NCI-H526 treated with DMSO at 0.1 percent for 48 hours (cell line): ENCODE measurements at regions not wholly inside any gene's neighbourhood (a gene's known extent, or its start where the extent isn't known, plus 50 kb on each side); places are given as distances from the start of the nearest gene placed in this dataset.
"Not testable (repeated sequence)": the region's sequence is repeated elsewhere in the genome, so short reads cannot be mapped to it uniquely, and the experiment has no call there.

Experiments
- DNase-seq: peaks from one replicate; lab custom pipeline; 2025; lab: John Stamatoyannopoulos, UW

DNA sequence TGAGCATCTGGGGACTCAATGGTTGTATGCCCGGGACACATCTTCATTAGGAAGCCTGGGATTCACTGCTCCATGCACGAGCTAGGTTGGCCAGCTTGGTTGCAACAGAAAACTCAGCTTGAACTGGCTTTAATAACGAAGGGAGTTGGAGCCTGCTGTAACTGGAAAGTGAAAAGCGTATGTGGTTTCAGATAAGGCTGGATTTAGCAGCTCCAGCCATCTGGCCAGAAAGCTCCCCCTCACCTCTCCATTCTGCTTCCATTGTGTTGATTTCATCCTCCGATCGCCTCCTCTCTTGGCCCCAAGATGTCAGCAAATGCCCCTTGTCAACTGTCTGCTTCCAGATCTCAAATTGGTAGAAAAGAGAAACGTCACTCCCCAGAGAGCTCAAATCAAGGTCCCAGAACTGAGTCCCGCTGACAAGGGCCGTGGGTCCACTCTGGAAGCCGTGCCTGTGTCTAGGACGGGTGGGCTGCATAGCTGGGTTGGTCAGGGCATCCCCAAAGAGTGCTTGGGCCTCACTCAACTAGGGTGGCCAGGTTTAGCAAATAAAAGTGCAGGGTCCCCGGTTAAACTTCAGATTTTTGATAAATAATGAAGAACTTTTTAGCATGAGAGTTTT lies 117.0 kb upstream of the PMEPA1 start:
- DNase-seq: no peak

DNA sequence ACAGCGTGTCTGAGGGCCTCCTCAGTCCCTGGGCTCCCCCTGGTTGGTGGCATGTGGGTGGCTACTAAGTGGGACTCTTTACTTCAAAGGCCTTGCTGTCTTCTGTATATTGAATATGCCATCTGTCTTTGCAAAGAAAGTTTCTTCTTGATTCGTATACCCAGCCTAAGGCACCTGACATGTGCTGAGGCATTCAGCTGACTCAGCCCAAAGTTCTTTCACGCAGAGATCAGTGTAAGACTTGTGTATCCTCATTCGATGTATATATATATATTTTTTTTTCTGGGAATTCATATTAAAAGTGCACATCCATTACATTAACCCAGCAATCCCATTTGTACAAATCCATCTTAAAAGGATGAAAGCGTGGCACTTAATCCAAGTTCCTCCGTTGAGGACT lies 115.1 kb upstream of the PMEPA1 start:
- DNase-seq: no peak

DNA sequence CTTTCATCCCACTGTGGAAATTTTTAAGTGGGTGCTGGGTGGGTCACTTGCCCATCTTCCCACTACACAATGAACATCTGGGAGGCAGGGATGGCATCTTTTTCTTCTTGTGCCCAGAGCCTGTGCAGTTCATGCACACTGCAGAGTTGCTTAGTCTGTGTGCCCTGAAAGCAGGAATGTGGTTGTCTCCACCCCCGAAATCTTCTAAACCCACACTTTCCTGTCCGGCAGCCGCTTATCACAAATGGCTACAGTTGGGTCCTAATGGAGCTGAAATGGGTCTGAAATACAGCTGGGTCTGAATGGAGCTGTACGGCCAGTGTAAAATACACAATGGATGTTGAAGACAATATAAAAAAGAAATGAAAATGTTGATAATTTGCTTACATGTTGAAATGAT lies 112.1 kb upstream of the PMEPA1 start:
- DNase-seq: no peak

DNA sequence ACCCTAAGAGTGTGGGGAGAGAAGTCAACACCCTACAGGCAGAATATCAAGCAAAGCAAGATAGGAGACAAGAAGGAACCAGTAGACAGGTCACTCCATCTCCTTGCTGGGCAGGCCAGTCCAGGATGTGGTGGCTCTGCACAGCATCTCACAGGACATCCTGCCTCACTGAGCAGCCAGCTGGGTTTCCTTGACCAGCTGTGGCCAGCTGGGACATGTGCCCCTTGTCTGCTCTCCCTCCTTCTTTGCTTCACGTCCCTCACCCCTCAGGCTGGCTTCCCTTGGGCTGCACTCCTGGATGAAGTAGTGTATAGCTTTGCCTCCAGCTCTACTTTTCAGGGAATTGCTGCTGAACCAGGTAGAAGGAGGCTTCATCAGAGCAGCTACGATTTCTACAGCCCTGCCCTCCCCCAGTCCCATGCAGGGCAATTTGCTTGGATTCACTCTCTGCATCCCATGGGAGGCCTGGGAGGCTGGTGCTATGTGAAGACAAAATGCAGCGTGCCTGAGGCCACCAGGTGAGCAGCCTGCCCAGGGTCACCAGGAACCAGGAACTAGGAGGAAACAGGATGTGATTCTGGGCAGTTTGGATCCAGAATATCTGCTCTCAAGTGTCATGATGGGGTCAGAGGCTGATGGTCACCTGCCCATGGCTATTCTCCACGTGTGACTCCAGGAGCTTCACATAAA lies 110.0 kb upstream of the PMEPA1 start:
- no peak for DNase-seq

DNA sequence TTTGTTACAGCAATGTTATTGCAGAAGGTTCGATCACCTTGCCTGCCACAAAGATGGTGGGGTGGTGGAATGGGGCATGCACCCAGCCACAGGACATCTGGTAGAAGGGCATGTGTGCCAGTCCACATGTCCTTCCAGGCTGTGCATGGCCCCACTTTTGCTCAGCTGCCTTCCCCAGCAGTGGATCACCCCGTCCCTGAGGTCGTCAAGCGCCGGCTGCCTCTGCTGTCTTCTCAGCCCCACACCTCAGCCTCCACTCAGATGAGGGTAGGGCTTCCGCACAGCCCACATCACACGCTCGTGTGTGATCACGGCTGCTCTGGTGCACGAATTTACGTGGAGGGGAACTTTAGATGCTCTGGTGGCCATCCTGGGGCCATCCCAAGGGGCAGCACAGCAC lies 109.5 kb upstream of the PMEPA1 start:
- DNase-seq: no peak

GRCh38 chr20:57818418-57819181 lies 108.8 kb upstream of the PMEPA1 start:
- DNase-seq: no peak

DNA sequence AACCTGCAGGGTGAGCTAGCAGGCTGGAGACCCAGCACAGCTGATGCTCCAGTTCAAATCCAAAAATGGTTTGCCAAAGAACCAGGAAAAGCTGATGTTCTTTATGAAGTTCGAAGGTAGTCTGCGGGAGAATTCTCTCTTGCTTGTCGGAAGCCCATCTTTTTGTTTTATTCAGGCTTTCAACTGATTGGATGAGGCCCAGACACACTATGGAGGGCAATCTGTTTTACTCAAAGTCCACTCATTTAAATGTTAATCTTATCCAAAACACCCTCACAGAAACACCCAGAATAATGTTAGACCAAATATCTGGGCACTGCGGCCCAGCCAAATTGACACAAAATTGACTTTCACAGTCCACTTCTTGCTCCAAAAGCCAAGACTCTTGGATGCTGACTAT lies 105.6 kb upstream of the PMEPA1 start:
- no peak for DNase-seq

- no peak for DNase-seq
Observed at GRCh38 chr20:57814529-57814928, 104.7 kb upstream of the PMEPA1 start.

- no peak for DNase-seq
Observed at GRCh38 chr20:57813509-57814269, 103.9 kb upstream of the PMEPA1 start.

DNA sequence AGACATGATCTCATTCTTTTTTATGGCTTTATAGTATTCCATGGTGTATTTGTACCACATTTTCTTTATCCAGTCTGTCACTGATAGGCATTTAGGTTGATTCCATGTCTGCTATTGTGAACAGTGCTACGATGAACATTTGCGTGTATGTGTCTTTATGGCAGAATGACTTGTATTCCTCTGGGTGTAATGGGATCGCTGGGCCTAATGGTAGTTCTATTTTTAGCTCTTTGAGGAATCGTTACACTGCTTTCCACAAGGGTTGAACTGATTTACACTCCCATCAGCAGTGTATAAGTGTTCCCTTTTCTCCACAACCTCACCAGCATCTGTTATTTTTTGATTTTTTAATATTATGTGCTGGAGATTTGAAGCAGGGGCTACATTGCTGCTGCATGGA lies 102.8 kb upstream of the PMEPA1 start:
- not testable (repeated sequence) for DNase-seq

DNA sequence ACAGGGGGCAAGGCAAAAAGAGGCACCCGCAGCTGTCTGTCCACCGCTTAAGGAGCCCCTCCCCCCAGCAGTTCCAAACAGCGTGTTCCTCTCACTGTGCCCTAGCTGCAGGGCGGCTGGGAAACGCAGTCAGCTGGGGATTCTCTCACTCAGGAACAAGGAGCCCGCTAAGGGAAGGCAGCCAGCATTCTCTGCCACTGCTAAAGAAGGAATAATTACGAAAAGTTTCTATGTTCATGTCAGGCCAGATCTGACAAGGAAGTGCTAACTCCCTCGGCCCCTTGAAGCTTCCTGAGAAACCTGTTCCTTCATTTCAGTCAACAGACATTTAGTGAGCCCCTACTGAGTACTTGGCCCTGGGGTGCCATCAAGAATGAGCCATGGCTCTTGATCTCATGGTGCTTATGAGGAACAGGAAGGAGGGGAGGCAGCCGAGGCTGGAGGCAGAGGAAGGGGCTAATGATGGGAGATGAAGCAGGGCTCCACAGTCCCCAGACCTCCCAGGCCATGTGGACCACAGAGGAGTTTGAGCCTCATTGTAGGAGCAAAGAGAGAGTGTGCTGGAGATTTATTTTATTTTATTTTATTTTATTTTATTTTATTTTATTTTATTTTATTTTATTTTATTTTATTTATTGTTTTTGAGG lies 101.7 kb upstream of the PMEPA1 start:
- no peak for DNase-seq

- DNase-seq: no peak
Observed at GRCh38 chr20:57810511-57811373, 100.9 kb upstream of the PMEPA1 start.

DNA sequence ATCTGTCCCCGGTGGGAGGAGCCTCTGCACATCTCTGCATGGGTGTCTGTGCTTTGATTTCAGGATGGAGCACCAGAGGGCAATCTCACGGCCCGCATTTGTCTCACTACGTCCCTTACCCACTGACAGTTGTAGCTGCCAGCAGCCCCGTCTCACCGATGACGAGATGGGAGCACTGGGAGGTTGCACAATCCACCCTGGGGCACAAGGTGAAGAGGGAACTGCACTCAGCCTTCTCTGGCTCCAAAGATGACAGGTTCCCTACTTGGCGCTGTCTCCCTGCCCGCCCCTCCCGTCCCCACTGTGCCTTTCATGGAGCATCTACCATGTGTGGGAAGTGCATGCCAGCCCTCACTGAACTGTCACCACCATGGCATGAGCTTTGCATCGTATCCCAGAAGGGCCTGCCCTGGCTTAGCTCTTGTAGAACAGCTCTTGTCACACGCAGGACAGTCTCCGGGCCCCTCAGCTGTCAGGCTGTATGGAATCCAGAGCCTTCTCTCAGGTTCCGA lies 99.9 kb upstream of the PMEPA1 start:
- no peak for DNase-seq

GRCh38 chr20:57809149-57809548 lies 99.3 kb upstream of the PMEPA1 start:
- no peak for DNase-seq

DNA sequence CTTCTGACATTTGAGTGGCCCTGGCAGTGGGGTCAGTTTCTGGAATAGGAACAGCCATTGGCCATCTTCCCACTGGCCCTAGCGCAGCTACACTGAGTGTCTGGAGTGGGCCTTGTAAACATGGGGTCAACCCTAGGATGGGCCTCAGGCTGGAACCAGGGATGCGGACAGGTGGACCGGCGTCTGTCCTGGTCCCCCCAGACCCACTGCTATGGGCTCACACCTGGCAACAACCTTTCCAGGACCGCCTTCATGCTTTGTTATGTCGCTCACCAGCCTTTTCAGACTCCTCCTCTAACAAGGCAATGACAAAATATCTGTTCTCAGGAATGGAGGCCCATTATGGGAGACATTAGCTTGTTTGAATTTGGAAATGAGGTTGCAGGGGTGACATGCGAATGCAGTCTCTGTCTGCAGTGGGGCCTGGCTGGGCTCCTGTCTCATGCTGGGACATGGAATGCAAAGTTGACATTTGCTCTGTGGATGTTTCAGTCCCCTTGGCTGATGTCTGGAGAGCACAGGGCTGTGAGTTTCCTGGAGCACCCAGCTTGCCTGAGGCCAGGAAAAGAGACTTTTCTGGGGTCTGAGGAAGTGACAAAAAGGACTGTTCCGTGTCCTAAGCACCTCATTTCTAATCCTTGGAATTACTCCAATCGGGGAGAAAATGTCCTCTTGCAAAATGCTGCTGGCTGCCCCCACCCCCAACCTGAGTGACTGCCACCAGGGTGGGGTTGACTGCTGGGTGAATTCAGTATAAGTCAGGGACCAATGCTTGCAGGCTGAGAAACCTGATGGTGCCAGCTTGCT lies 98.7 kb upstream of the PMEPA1 start:
- DNase-seq: no peak

GRCh38 chr20:57807401-57808263 lies 97.8 kb upstream of the PMEPA1 start:
- no peak for DNase-seq

DNA sequence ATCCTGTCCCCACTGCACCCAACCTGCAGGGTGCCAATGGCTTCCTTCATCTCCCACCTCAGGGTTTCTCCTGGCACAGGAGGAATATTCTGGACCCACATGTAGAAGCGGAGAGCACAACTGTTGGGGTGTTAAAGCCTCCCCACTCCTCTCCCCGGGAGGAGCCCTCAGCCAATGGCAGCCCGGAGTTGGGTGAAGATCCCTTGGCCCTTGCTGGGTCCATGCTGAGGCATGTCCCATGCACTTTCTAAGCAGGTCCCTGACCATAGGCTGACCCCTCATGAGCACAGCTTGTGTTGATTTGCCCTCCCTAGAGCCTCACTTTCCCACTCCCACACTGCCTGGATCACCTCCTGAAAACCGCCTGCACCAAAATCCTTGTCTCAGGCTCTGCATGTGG lies 97.2 kb upstream of the PMEPA1 start:
- no peak for DNase-seq

GRCh38 chr20:57806476-57806875 lies 96.7 kb upstream of the PMEPA1 start:
- DNase-seq: no peak

DNA sequence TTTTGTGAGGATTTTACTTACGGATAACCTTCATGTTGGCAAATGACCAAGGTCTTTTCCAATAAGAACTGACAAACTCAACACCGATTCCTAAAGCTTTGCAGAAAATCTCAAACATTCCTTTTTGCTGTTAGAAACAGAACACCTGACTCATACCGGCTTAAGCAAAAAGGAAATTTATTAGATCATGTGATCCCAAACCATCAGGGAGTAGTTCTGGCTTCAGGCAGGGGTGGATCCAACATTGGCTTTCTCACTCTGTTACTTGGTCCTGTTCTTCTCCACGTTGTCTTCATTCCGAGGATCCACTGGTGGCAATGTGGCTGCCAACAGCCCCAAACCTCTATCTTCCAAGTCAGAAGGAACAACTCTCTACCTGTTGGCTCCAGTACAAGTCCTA lies 95.9 kb upstream of the PMEPA1 start:
- DNase-seq: no peak
